HepG2 (cell line): ENCODE measurements at regions not wholly inside any gene's neighbourhood (a gene's known extent, or its start where the extent isn't known, plus 50 kb on each side); places are given as distances from the start of the nearest gene placed in this dataset.

Experiments
- ATAC-seq: fragments of 200-7000 bp; cut with Tn5 transposase; 3 replicates; pipeline ENCODE4 v1.9.1; 2020; ENCODE audit warnings: mild to moderate bottlenecking, moderate library complexity
- BruUV-seq: library from RNA; stranded (reverse); fragments of 400-500 nt; replicated peaks from 2 replicates; lab custom pipeline; 2021; lab: Mats Ljungman, UMichigan
- CTCF ChIA-PET: fragments of 300-600 bp; formaldehyde crosslinking; extraction: SDS; loops from one replicate; lab custom pipeline; 2021; ENCODE audit warnings: low total read pairs, inconsistent platforms, low intra/inter-chr PET ratio; lab: Yijun Ruan, JAX
- POLR2A ChIA-PET: fragments of 350-600 bp; sonication (Branson Sonifier 250); formaldehyde crosslinking; loops from one replicate; lab custom pipeline; 2020; ENCODE audit warnings: antibody characterized with exemption, inconsistent platforms; lab: Yijun Ruan, JAX
- DNase-seq: peaks from one replicate; pipeline ENCODE4 v3.0.0-alpha.2; 2015; ENCODE audit warnings: low spot score
- FAIRE-seq: peaks from 3 replicates; lab custom pipeline; 2011; peaks lifted over from hg19 to GRCh38; lab: Jason Lieb, UNC
- H2AFZ ChIP-seq: one replicate; pipeline ENCODE4 v1.6.1; 2011; ENCODE audit warnings: low read length, inconsistent platforms
- H3K27ac ChIP-seq: fragments of 300-600 bp; 3 replicates; pipeline ENCODE4 v1.8.0; 2011; ENCODE audit warnings: mixed run types, mild to moderate bottlenecking, mixed read lengths, low read length, inconsistent platforms; ENCODE audit not compliant: insufficient read depth; ENCODE audit errors: extremely low read length
- H3K27me3 ChIP-seq, 2 experiments: fragments of 200-600 bp in 1 of 2; 2 replicates in 1 of 2; 3 replicates in 1 of 2; pipeline versions ENCODE4 v1.6.0 to v1.8.0; 2011; ENCODE audit warnings: low read length in 2 of 2, mild to moderate bottlenecking in 2 of 2, moderate library complexity in 2 of 2, inconsistent platforms in 1 of 2; ENCODE audit not compliant: insufficient read depth in 2 of 2, control insufficient read depth in 1 of 2
- H3K36me3 ChIP-seq, 2 experiments: fragments of 200-600 bp in 1 of 2; replicated peaks in 1 of 2; 2 replicates in 1 of 2; 3 replicates in 1 of 2; pipeline versions ENCODE4 v1.5.1 to v1.8.0; 2011; ENCODE audit warnings: low read length in 2 of 2, inconsistent platforms in 1 of 2; ENCODE audit not compliant: insufficient read depth in 2 of 2, control insufficient read depth in 1 of 2
- H3K4me1 ChIP-seq: 2 replicates; pipeline ENCODE4 v1.5.1; 2012; ENCODE audit warnings: low read length, inconsistent platforms; ENCODE audit not compliant: insufficient read depth
- H3K4me2 ChIP-seq: 2 replicates; pipeline ENCODE4 v1.6.0; 2011; ENCODE audit warnings: low read depth, low read length, inconsistent platforms
- H3K4me3 ChIP-seq, 3 experiments: fragments of 200-600 bp in 1 of 3; sonication (generic), shearing (Covaris generic) in 1 of 3; replicated peaks in 1 of 3; 2 replicates each; pipeline ENCODE4 v1.5.1; 2011 to 2016; ENCODE audit warnings: low read length in 3 of 3, inconsistent platforms in 2 of 3, low read depth in 2 of 3, mild to moderate bottlenecking in 2 of 3, control low read depth in 1 of 3, mixed read lengths in 1 of 3; ENCODE audit not compliant: insufficient read depth in 1 of 3
- H3K79me2 ChIP-seq: one replicate; pipeline ENCODE4 v1.6.1; 2011; ENCODE audit warnings: low read length, inconsistent platforms; ENCODE audit not compliant: insufficient read depth
- H3K9ac ChIP-seq: 2 replicates; pipeline ENCODE4 v1.6.0; 2011; ENCODE audit warnings: mild to moderate bottlenecking, low read depth, low read length, inconsistent platforms; ENCODE audit not compliant: insufficient read depth
- H3K9me3 ChIP-seq: 2 replicates; pipeline ENCODE4 v1.5.1; 2012; ENCODE audit warnings: mild to moderate bottlenecking, low read length
- H4K20me1 ChIP-seq: 2 replicates; pipeline ENCODE4 v1.6.0; 2011; ENCODE audit warnings: inconsistent platforms, mild to moderate bottlenecking, low read length, moderate library complexity; ENCODE audit not compliant: insufficient read depth
- AGO2 ChIP-seq: fragments of 200-400 bp; formaldehyde crosslinking; optimal IDR thresholded peaks from 2 replicates; pipeline ENCODE3; 2017; ENCODE audit warnings: mild to moderate bottlenecking, low read depth, low read length, moderate library complexity
- CBX2 ChIP-seq, 2 experiments: fragments of 200-600 bp in 1 of 2; sonication (generic); formaldehyde crosslinking in 1 of 2; IDR thresholded peaks; 2 replicates each; pipeline versions ENCODE4 v1.7.0 to v1.8.1; 2018 to 2022; ENCODE audit warnings: low read depth in 2 of 2, low read length in 1 of 2, mild to moderate bottlenecking in 1 of 2, missing genetic modification reagents in 1 of 2
- CBX5 ChIP-seq: sonication (generic); formaldehyde crosslinking; IDR thresholded peaks from 2 replicates; pipeline ENCODE4 v1.4.0; 2020; ENCODE audit warnings: missing genetic modification reagents, borderline replicate concordance
- CERS6 ChIP-seq: sonication (generic); formaldehyde crosslinking; IDR thresholded peaks from 2 replicates; pipeline ENCODE4 v1.5.0; 2020; ENCODE audit warnings: missing genetic modification reagents
- HDAC6 ChIP-seq: fragments of 200-600 bp; sonication (generic); IDR thresholded peaks from 2 replicates; pipeline ENCODE4 v1.7.0; 2017; ENCODE audit warnings: mild to moderate bottlenecking, antibody characterized with exemption, low read length, low read depth
- HNRNPUL1 ChIP-seq: fragments of 200-400 bp; formaldehyde crosslinking; IDR thresholded peaks from 2 replicates; pipeline ENCODE4 v1.6.1; 2017; ENCODE audit warnings: low read depth, mild to moderate bottlenecking, low read length, moderate library complexity
- KAT7 ChIP-seq: IDR thresholded peaks from 2 replicates; pipeline ENCODE4 v1.6.1; 2018; ENCODE audit warnings: borderline replicate concordance, missing compliant biosample characterization
- KLF11 ChIP-seq: IDR thresholded peaks from 2 replicates; pipeline ENCODE4 v1.6.1; 2016; ENCODE audit warnings: missing compliant biosample characterization
- NFYB ChIP-seq: sonication (generic); formaldehyde crosslinking; IDR thresholded peaks from 2 replicates; pipeline ENCODE4 v1.4.0; 2020; ENCODE audit warnings: missing genetic modification reagents
- RNF2 ChIP-seq: fragments of 450-650 bp; conservative IDR thresholded peaks from 2 replicates; pipeline ENCODE4 v1.6.1; 2016; ENCODE audit warnings: low read depth
- SMARCC2 ChIP-seq: fragments of 450-650 bp; IDR thresholded peaks from 2 replicates; pipeline ENCODE4 v1.6.1; 2017; ENCODE audit warnings: antibody characterized with exemption, mild to moderate bottlenecking
- TIGD3 ChIP-seq: sonication (generic); formaldehyde crosslinking; IDR thresholded peaks from 2 replicates; pipeline ENCODE4 v1.5.1; 2020; ENCODE audit warnings: mild to moderate bottlenecking, missing genetic modification reagents, borderline replicate concordance
- ZNF232 ChIP-seq: sonication (generic); formaldehyde crosslinking; IDR thresholded peaks from 2 replicates; pipeline ENCODE4 v1.4.0; 2020; ENCODE audit warnings: missing genetic modification reagents, borderline replicate concordance
- ZNF337 ChIP-seq: sonication (generic); formaldehyde crosslinking; IDR thresholded peaks from 2 replicates; pipeline ENCODE4 v1.5.1; 2020; ENCODE audit warnings: missing genetic modification reagents, low read depth, mild to moderate bottlenecking, borderline replicate concordance
- ZNF569 ChIP-seq: sonication (generic); formaldehyde crosslinking; IDR thresholded peaks from 2 replicates; pipeline ENCODE4 v1.5.0; 2020; ENCODE audit warnings: mild to moderate bottlenecking, missing genetic modification reagents, moderate library complexity, borderline replicate concordance
- ZNF598 ChIP-seq: sonication (generic); formaldehyde crosslinking; IDR thresholded peaks from 2 replicates; pipeline ENCODE4 v1.5.1; 2020; ENCODE audit warnings: mild to moderate bottlenecking, missing genetic modification reagents, borderline replicate concordance
- WGBS: methylation state at CpG from one replicate; pipeline ENCODE4 v1.1.6; 2017; ENCODE audit warnings: low lambda C conversion rate; 5-methylcytosine and 5-hydroxymethylcytosine counted together
- in situ Hi-C: cut with HindIII; loops from 2 replicates; pipeline ENCODE4 v1.10.0; 2017; ENCODE audit warnings: low pct_unique_long_range_greater_than_20kb; ENCODE audit not compliant: extremely low pct_ligation_motif_present
- intact Hi-C: fragments of 100-400 bp; cut with micrococcal nuclease; formaldehyde crosslinking; loops from one replicate; pipeline ENCODE4 v1.10.0; 2022; ENCODE audit not compliant: unreplicated experiment
- TF ChIP-seq, protein P1 (sequence below): sonication (generic); formaldehyde crosslinking; IDR thresholded peaks from 2 replicates; pipeline ENCODE4 v1.8.0; 2022; ENCODE audit warnings: mild to moderate bottlenecking, missing genetic modification reagents, moderate library complexity
- TF ChIP-seq, protein P2 (sequence below): sonication (generic); formaldehyde crosslinking; IDR thresholded peaks from 2 replicates; pipeline ENCODE4 v1.8.0; 2022; ENCODE audit warnings: low read depth, missing genetic modification reagents

DNA sequence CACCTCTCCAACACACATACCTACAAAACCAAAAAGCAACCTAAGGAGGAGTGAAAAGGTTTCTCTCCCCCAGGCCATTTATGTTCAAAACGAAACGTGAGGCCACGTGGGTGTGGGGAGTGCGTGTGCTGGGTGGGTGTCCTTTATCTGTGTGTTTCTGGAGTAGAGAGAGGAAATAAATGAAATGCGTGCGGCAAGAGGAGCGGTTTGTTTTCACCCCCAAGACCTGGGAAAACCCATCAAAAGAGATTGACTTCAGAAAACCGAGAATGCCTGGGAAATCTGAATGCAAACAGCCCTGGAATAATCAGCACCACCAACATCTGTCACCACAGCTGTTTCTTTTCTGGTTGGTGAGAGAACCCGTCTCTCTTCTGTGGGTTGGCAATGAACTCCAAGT, 137.4 kb downstream of the INSIG2 start (continued):
- TF ChIP-seq CERS6 (CRISPR knock-in tag): no peak
- TF ChIP-seq, protein P1, sequence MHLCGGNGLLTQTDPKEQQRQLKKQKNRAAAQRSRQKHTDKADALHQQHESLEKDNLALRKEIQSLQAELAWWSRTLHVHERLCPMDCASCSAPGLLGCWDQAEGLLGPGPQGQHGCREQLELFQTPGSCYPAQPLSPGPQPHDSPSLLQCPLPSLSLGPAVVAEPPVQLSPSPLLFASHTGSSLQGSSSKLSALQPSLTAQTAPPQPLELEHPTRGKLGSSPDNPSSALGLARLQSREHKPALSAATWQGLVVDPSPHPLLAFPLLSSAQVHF (CRISPR knock-in tag): no peak
- no peak for TF ChIP-seq SMARCC2

GRCh38 chr2:118224895-118225311, 136.6 kb downstream of the INSIG2 start:
- in situ Hi-C loops (loop anchor here (5.0 kb wide), 1 partner anchor 637 kb away; no protein-coding TSS in a partner anchor), intact Hi-C loops (loop anchor here (5.0 to 10.0 kb wide), 2 partner anchors 100 to 178 kb away; no protein-coding TSS in a partner anchor)
- ChIA-PET POLR2A (no interaction called here), CTCF (no interaction called here)
- no TSS peak for BruUV-seq
- H3K36me3 ChIP-seq: no peaks in the 10 kb centered on the region
- 55% methylated on average over 15 of the region's 15 CpGs for WGBS
- FAIRE-seq (no peak), DNase-seq (no peak), ATAC-seq (no peak)
- H3K27ac ChIP-seq: no peak overlapping the region
- H3K9ac ChIP-seq: no peak overlapping the region
- H3K4me3 ChIP-seq: no peak overlapping the region
- H3K4me2 ChIP-seq: no peak overlapping the region
- H3K79me2 ChIP-seq: no peaks in the 10 kb centered on the region
- no peaks in the 10 kb centered on the region for H3K9me3 ChIP-seq
- no peak overlapping the region for H2AFZ ChIP-seq
- TF ChIP-seq TIGD3 (no peak), HDAC6 (no peak), KLF11 (CRISPR knock-in tag) (no peak), CBX2 (IDR thresholded peaks at IDR 0.05; ENCODE audit: low read depth, low read length) (no peak), CBX2 (CRISPR knock-in tag; IDR thresholded peaks at IDR 0.05; ENCODE audit: low read depth) (no peak), ZNF569 (CRISPR knock-in tag) (no peak), SMARCC2 (no peak), ZNF232 (no peak), CBX5 (CRISPR knock-in tag) (no peak), RNF2 (no peak), HNRNPUL1 (no peak), ZNF337 (CRISPR knock-in tag) (no peak), KAT7 (CRISPR knock-in tag) (no peak), NFYB (CRISPR knock-in tag) (no peak), AGO2 (no peak), ZNF598 (CRISPR knock-in tag) (no peak)
- TF ChIP-seq, protein P2, sequence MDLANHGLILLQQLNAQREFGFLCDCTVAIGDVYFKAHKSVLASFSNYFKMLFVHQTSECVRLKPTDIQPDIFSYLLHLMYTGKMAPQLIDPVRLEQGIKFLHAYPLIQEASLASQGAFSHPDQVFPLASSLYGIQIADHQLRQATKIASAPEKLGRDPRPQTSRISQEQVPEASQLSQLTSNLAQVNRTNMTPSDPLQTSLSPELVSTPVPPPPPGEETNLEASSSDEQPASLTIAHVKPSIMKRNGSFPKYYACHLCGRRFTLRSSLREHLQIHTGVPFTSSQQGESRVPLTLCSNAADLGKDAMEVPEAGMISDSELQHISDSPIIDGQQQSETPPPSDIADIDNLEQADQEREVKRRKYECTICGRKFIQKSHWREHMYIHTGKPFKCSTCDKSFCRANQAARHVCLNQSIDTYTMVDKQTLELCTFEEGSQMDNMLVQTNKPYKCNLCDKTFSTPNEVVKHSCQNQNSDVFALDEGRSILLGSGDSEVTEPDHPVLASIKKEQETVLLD (CRISPR knock-in tag): no peak
- H3K27me3 ChIP-seq: peaks cover 2 to 14% of the 10 kb centered on the region in 2 experiments; a peak in 3 of 5 replicates
- peaks cover 5% of the 10 kb centered on the region; the same call in 1 of the 2 replicates for H4K20me1 ChIP-seq
- no peaks in the 10 kb centered on the region for H3K4me1 ChIP-seq
